NCI-H2081 treated with DMSO at 0.1 percent for 48 hours (cell line): ENCODE measurements at regions not wholly inside any gene's neighbourhood (a gene's known extent, or its start where the extent isn't known, plus 50 kb on each side); places are given as distances from the start of the nearest gene placed in this dataset.

Experiments
- DNase-seq: peaks from one replicate; lab custom pipeline; 2025; lab: John Stamatoyannopoulos, UW

GRCh38 chr15:93165734-93166470 is 76.9 kb upstream of the RGMA start:
- no peak for DNase-seq

- no peak for DNase-seq
Observed at GRCh38 chr15:93164409-93164808, 75.4 kb upstream of the RGMA start.

- DNase-seq, result no peak
Observed at GRCh38 chr15:93162560-93162959, 73.5 kb upstream of the RGMA start.

GRCh38 chr15:93159930-93160329 is 70.9 kb upstream of the RGMA start:
- DNase-seq, result no peak

- DNase-seq, result no peak
Observed at GRCh38 chr15:93158097-93158900, 69.3 kb upstream of the RGMA start.

- DNase-seq, result no peak
Observed at GRCh38 chr15:93154666-93155065, 65.7 kb upstream of the RGMA start.

GRCh38 chr15:93152951-93153350 is 63.9 kb upstream of the RGMA start:
- DNase-seq, result no peak

- DNase-seq, result no peak
Observed at GRCh38 chr15:93152360-93152759, 63.3 kb upstream of the RGMA start.

GRCh38 chr15:93150910-93151881 is 62.2 kb upstream of the RGMA start:
- DNase-seq, result no peak

GRCh38 chr15:93146601-93147000 is 57.6 kb upstream of the RGMA start:
- no peak for DNase-seq

GRCh38 chr15:93146196-93146595 is 57.2 kb upstream of the RGMA start:
- DNase-seq, result no peak

- no peak for DNase-seq
Observed at GRCh38 chr15:93144463-93145236, 55.6 kb upstream of the RGMA start.

- DNase-seq, result no peak
Observed at GRCh38 chr15:93143186-93143585, 54.2 kb upstream of the RGMA start.

- DNase-seq, result no peak
Observed at GRCh38 chr15:93141371-93141794, 52.4 kb upstream of the RGMA start.

GRCh38 chr15:93139436-93139835 is 50.4 kb upstream of the RGMA start:
- no peak for DNase-seq

- no peak for DNase-seq
Observed at GRCh38 chr15:93138681-93139250, 49.8 kb upstream of the RGMA start.
